HEK293T (cell line): ENCODE measurements at regions not wholly inside any gene's neighbourhood (a gene's known extent, or its start where the extent isn't known, plus 50 kb on each side); places are given as distances from the start of the nearest gene placed in this dataset.

Source experiments
- CTCF ChIA-PET: fragments of 350-600 bp; formaldehyde crosslinking; extraction: SDS; loops from one replicate; lab custom pipeline; 2021; ENCODE audit warnings: antibody characterized with exemption, inconsistent platforms; lab: Yijun Ruan, JAX
- POLR2A ChIA-PET: fragments of 350-600 bp; formaldehyde crosslinking; extraction: SDS; loops from one replicate; lab custom pipeline; 2020; ENCODE audit warnings: antibody characterized with exemption, inconsistent platforms; lab: Yijun Ruan, JAX
- DNase-seq: peaks from one replicate; pipeline ENCODE4 v3.0.0; 2012; ENCODE audit warnings: mixed read lengths; ENCODE audit errors: extremely low spot score
- ARNT ChIP-seq: fragments of 450-650 bp; IDR thresholded peaks from 2 replicates; pipeline ENCODE4 v1.6.1; 2017; ENCODE audit warnings: mild to moderate bottlenecking
- BHLHE40 ChIP-seq: fragments of 450-650 bp; IDR thresholded peaks from 2 replicates; pipeline ENCODE4 v1.6.1; 2016; ENCODE audit warnings: mild to moderate bottlenecking, moderate library complexity, borderline replicate concordance
- CTBP1 ChIP-seq: fragments of 450-650 bp; IDR thresholded peaks from 2 replicates; pipeline ENCODE4 v1.6.1; 2016; ENCODE audit warnings: borderline replicate concordance
- ELF4 ChIP-seq: fragments of 450-650 bp; IDR thresholded peaks from 2 replicates; pipeline ENCODE4 v1.6.1; 2017; ENCODE audit warnings: antibody characterized with exemption
- FOXA1 ChIP-seq: fragments of 450-650 bp; IDR thresholded peaks from 2 replicates; pipeline ENCODE4 v1.6.1; 2016; ENCODE audit warnings: mild to moderate bottlenecking
- FOXK2 ChIP-seq: fragments of 450-650 bp; IDR thresholded peaks from 2 replicates; pipeline ENCODE4 v1.6.1; 2016; ENCODE audit warnings: mild to moderate bottlenecking
- FOXM1 ChIP-seq: fragments of 450-650 bp; IDR thresholded peaks from 2 replicates; pipeline ENCODE4 v1.6.1; 2017; ENCODE audit warnings: mild to moderate bottlenecking, borderline replicate concordance
- HDGF ChIP-seq: fragments of 450-650 bp; IDR thresholded peaks from 2 replicates; pipeline ENCODE4 v1.6.1; 2017; ENCODE audit warnings: antibody characterized with exemption, borderline replicate concordance
- L3MBTL2 ChIP-seq: fragments of 450-650 bp; conservative IDR thresholded peaks from 2 replicates; pipeline ENCODE4 v1.6.1; 2016; ENCODE audit warnings: mild to moderate bottlenecking
- LEF1 ChIP-seq: fragments of 450-650 bp; IDR thresholded peaks from 2 replicates; pipeline ENCODE4 v1.6.1; 2017; ENCODE audit warnings: mild to moderate bottlenecking, borderline replicate concordance
- NFRKB ChIP-seq: fragments of 450-650 bp; IDR thresholded peaks from 2 replicates; pipeline ENCODE4 v1.6.1; 2016; ENCODE audit warnings: mild to moderate bottlenecking, moderate library complexity
- PKNOX1 ChIP-seq: fragments of 450-650 bp; IDR thresholded peaks from 2 replicates; pipeline ENCODE4 v1.6.1; 2016
- SP1 ChIP-seq: fragments of 450-650 bp; IDR thresholded peaks from 2 replicates; pipeline ENCODE4 v1.6.1; 2017
- SUZ12 ChIP-seq: fragments of 450-650 bp; IDR thresholded peaks from 2 replicates; pipeline ENCODE4 v1.6.1; 2016; ENCODE audit warnings: mild to moderate bottlenecking
- TARDBP ChIP-seq: fragments of 450-650 bp; IDR thresholded peaks from 2 replicates; pipeline ENCODE4 v1.6.1; 2016
- ZNF384 ChIP-seq: fragments of 450-650 bp; IDR thresholded peaks from 2 replicates; pipeline ENCODE4 v1.6.1; 2016

- TF ChIP-seq SP1: no peak
- TF ChIP-seq ELF4: no peak
- TF ChIP-seq CTBP1: no peak
- TF ChIP-seq FOXK2: no peak
- no peak for TF ChIP-seq L3MBTL2
- TF ChIP-seq FOXA1: no peak
- no peak for TF ChIP-seq ARNT
- TF ChIP-seq BHLHE40: no peak
- CTCF ChIA-PET: interaction anchor here (1.8 kb wide), 1 partner anchor 10 kb away, joined by 4 read pairs; no protein-coding TSS in a partner anchor
- no peak for DNase-seq
- POLR2A ChIA-PET: no interaction called here
Measured at GRCh38 chr10:84065804-84066601, 73.3 kb upstream of the GHITM start.

DNA sequence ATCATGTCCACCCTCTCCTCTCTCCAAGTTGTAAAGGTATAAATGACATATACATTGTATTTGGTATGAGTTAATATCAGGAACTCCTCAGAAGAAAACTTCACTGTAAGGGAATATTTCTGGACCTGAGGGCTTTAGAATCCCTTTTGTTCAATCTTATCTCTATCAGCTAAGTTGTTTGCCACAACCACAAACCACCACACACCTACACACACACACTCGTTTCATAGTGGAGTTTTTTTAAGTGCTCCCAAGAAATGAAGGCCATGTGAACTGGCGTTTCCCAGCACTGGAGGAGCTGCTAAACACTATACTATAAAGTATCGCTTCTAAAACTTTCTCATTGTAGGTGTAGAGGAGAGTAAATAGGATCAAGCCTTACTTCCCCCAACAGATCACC lies 64.8 kb upstream of the GHITM start:
- CTCF ChIA-PET: no interaction called here
- DNase-seq: no peak
- TF ChIP-seq TARDBP (no peak), FOXK2 (no peak), BHLHE40 (no peak), ZNF384 (no peak), SUZ12 (no peak), PKNOX1 (no peak), FOXM1 (no peak), SP1 (no peak), CTBP1 (no peak), NFRKB (no peak), L3MBTL2 (no peak), HDGF (no peak), LEF1 (no peak)
- POLR2A ChIA-PET: no interaction called here

GRCh38 chr10:84075226-84076046 lies 63.9 kb upstream of the GHITM start:
- TF ChIP-seq HDGF (no peak), FOXM1 (no peak), FOXK2 (no peak)
- CTCF ChIA-PET: interaction anchor here (0.6 to 1.2 kb wide), 3 partner anchors 9 to 647 kb away, joined by 3 to 4 read pairs (median 3); no protein-coding TSS in a partner anchor
- no peak for DNase-seq
- POLR2A ChIA-PET: no interaction called here

DNA sequence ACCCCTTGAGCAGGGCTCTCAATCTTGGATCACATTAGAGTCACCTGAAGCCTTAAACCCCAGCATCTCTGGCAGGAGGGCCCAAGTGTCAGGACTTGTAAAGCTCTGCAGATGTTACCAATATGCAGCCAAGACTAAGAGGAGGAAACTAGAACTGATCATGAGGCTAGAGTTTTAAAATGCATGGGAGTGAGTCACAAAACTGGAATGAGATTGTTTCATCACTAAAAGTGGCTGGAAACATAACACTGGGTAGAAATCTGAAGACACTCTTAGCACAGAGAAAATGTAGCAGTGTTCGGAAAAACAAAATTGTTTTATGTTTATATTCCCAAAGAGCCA lies 63.3 kb upstream of the GHITM start:
- no peak for DNase-seq
- TF ChIP-seq FOXA1 (no peak), ARNT (no peak), CTBP1 (no peak), ZNF384 (no peak), NFRKB (no peak), TARDBP (no peak), BHLHE40 (no peak), SP1 (no peak), PKNOX1 (no peak), SUZ12 (no peak), FOXK2 (no peak), ELF4 (no peak)
- POLR2A ChIA-PET: no interaction called here
- CTCF ChIA-PET: interaction anchor here (0.6 to 1.2 kb wide), 4 partner anchors 10 to 648 kb away, joined by 3 to 6 read pairs (median 4); no protein-coding TSS in a partner anchor

GRCh38 chr10:84076540-84077195 lies 62.6 kb upstream of the GHITM start:
- DNase-seq: peak; percentile 44
- CTCF ChIA-PET: interaction anchor here (0.8 to 1.2 kb wide), 3 partner anchors 11 to 165 kb away, joined by 3 to 6 read pairs (median 4); no protein-coding TSS in a partner anchor
- no peak for TF ChIP-seq PKNOX1
- no peak for TF ChIP-seq FOXK2
- TF ChIP-seq BHLHE40: no peak
- no peak for TF ChIP-seq ZNF384
- no peak for TF ChIP-seq ARNT
- no peak for TF ChIP-seq NFRKB
- POLR2A ChIA-PET: no interaction called here

- ChIA-PET CTCF (interaction anchor here (0.7 kb wide), 1 partner anchor 790 kb away, joined by 3 read pairs; no protein-coding TSS in a partner anchor), POLR2A (no interaction called here)
Measured at GRCh38 chr10:84077768-84078167, 61.5 kb upstream of the GHITM start.

More at GRCh38 chr10:84077768-84078167, 61.5 kb upstream of the GHITM start:
- no peak for TF ChIP-seq SUZ12
- TF ChIP-seq CTBP1: no peak
- TF ChIP-seq TARDBP: no peak
- no peak for TF ChIP-seq FOXM1
- no peak for TF ChIP-seq ELF4
- TF ChIP-seq ARNT: no peak
- TF ChIP-seq PKNOX1: no peak
- no peak for TF ChIP-seq HDGF
- no peak for TF ChIP-seq BHLHE40
- TF ChIP-seq FOXA1: no peak
- DNase-seq: no peak
